DND-41 (cell line): ENCODE measurements at regions not wholly inside any gene's neighbourhood (a gene's known extent, or its start where the extent isn't known, plus 50 kb on each side); places are given as distances from the start of the nearest gene placed in this dataset.
A peak's percentile ranks its signal among the peaks of the same experiment; 100 is the strongest.

Source experiments
- ATAC-seq: fragments of 200-7000 bp; cut with Tn5 transposase; 3 replicates; pipeline ENCODE4 v1.9.1; 2021; ENCODE audit warnings: low read depth; ENCODE audit not compliant: insufficient read depth
- DNase-seq: peaks from one replicate; pipeline ENCODE4 v3.0.0-alpha.2; 2020
- H2AFZ ChIP-seq: 2 replicates; pipeline ENCODE4 v1.6.0; 2012; ENCODE audit warnings: low read depth, low read length
- H3K27ac ChIP-seq: 2 replicates; pipeline ENCODE4 v1.5.1; 2012; ENCODE audit warnings: low read length, inconsistent platforms
- H3K27me3 ChIP-seq: fragments of 200-600 bp; sonication (generic); 2 replicates; pipeline ENCODE4 v1.6.0; 2012; ENCODE audit warnings: low read length, mild to moderate bottlenecking, inconsistent platforms; ENCODE audit not compliant: insufficient read depth, poor library complexity
- H3K36me3 ChIP-seq: 2 replicates; pipeline ENCODE4 v1.5.1; 2012; ENCODE audit warnings: low read length, inconsistent platforms; ENCODE audit not compliant: insufficient read depth
- H3K4me1 ChIP-seq: 2 replicates; pipeline ENCODE4 v1.5.1; 2012; ENCODE audit warnings: mild to moderate bottlenecking, low read length; ENCODE audit not compliant: insufficient read depth
- H3K4me2 ChIP-seq: 2 replicates; pipeline ENCODE4 v1.6.0; 2012; ENCODE audit warnings: mild to moderate bottlenecking, moderate library complexity, low read length, inconsistent platforms; ENCODE audit not compliant: insufficient read depth
- H3K4me3 ChIP-seq, 2 experiments: fragments of 200-600 bp in 1 of 2; shearing (Covaris generic) in 1 of 2; 2 replicates each; pipeline ENCODE4 v1.5.1; 2012 to 2016; ENCODE audit warnings: inconsistent platforms in 2 of 2, low read length in 2 of 2, mild to moderate bottlenecking in 2 of 2, low read depth in 1 of 2, moderate library complexity in 1 of 2
- H3K79me2 ChIP-seq: 2 replicates; pipeline ENCODE4 v1.6.0; 2012; ENCODE audit warnings: low read length, inconsistent platforms; ENCODE audit not compliant: insufficient read depth
- H3K9ac ChIP-seq: 2 replicates; pipeline ENCODE4 v1.6.0; 2012; ENCODE audit warnings: low read depth, mild to moderate bottlenecking, inconsistent platforms, low read length, moderate library complexity
- H3K9me3 ChIP-seq: 2 replicates; pipeline ENCODE4 v1.5.1; 2012; ENCODE audit warnings: low read length, moderate library complexity, mild to moderate bottlenecking, inconsistent platforms; ENCODE audit not compliant: insufficient read depth, severe bottlenecking
- H4K20me1 ChIP-seq: 2 replicates; pipeline ENCODE4 v1.6.0; 2012; ENCODE audit warnings: low read length; ENCODE audit not compliant: insufficient read depth
- EZH2 ChIP-seq: IDR thresholded peaks from 3 replicates; pipeline ENCODE4 v1.6.1; 2012; ENCODE audit warnings: borderline replicate concordance, low read depth, mild to moderate bottlenecking, moderate library complexity, low read length, inconsistent platforms; ENCODE audit not compliant: severe bottlenecking
- TF ChIP-seq, protein P1 (sequence below): IDR thresholded peaks from 2 replicates; pipeline ENCODE4 v1.5.1; 2012; ENCODE audit warnings: borderline replicate concordance, low read length, moderate library complexity, mild to moderate bottlenecking; ENCODE audit not compliant: poor library complexity, severe bottlenecking; ENCODE audit errors: extremely low read depth

DNA sequence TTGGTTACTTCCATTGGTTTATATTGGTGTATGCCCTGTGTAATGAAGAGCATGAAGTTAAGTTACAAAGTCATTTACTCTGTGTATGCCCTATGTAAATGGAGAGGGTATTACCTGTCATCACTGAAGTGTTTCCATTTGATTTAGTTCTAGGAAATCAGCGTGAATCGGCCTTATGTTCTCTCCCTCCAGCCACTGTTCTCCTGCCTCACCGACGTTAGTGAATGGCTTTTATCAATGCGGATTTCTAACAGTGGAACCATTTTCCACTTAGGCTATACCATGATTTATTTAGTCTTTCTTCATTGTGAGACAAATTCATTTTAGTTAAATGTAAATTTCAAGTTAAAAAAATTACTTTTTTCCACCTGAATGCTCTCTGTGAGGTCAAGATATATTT lies 327.0 kb upstream of the ADCY2 start:
- H3K27me3 ChIP-seq, result no peaks in the 10 kb centered on the region
- H3K4me2 ChIP-seq, result no peak overlapping the region
- H3K4me3 ChIP-seq, result no peak overlapping the region
- no peaks in the 10 kb centered on the region for H3K9me3 ChIP-seq
- H3K9ac ChIP-seq, result no peak overlapping the region
- H2AFZ ChIP-seq, result no peak overlapping the region
- no peak for TF ChIP-seq EZH2
- TF ChIP-seq, protein P1, sequence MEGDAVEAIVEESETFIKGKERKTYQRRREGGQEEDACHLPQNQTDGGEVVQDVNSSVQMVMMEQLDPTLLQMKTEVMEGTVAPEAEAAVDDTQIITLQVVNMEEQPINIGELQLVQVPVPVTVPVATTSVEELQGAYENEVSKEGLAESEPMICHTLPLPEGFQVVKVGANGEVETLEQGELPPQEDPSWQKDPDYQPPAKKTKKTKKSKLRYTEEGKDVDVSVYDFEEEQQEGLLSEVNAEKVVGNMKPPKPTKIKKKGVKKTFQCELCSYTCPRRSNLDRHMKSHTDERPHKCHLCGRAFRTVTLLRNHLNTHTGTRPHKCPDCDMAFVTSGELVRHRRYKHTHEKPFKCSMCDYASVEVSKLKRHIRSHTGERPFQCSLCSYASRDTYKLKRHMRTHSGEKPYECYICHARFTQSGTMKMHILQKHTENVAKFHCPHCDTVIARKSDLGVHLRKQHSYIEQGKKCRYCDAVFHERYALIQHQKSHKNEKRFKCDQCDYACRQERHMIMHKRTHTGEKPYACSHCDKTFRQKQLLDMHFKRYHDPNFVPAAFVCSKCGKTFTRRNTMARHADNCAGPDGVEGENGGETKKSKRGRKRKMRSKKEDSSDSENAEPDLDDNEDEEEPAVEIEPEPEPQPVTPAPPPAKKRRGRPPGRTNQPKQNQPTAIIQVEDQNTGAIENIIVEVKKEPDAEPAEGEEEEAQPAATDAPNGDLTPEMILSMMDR, result no peak
- no peak for ATAC-seq
- DNase-seq, result no peak
- no peaks in the 10 kb centered on the region for H3K36me3 ChIP-seq
- no peaks in the 10 kb centered on the region for H3K79me2 ChIP-seq
- H4K20me1 ChIP-seq, result no peaks in the 10 kb centered on the region
- H3K4me1 ChIP-seq, result no peaks in the 10 kb centered on the region
- H3K27ac ChIP-seq, result no peak overlapping the region

DNA sequence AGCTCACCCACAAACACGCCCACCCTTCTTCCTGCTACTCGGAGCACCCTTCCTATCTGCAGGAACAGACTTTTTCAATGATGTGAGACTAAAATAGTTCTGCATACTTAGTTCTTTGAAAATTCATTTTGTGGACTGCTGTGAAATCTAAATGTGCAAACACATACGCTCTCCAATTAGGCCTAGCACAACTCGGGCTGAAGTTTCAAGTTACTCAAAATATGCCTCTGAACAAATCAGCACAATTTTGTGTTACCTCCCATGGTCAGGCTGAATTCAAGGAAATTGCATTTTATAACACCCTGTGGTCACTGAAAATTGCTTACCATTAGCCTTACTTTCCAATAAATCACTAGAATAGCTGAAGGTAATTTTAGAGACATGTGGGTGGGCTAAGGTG lies 323.8 kb upstream of the ADCY2 start:
- TF ChIP-seq, protein P1, result no peak
- TF ChIP-seq EZH2, result no peak
- no peaks in the 10 kb centered on the region for H4K20me1 ChIP-seq
- H3K79me2 ChIP-seq, result no peaks in the 10 kb centered on the region

DNA sequence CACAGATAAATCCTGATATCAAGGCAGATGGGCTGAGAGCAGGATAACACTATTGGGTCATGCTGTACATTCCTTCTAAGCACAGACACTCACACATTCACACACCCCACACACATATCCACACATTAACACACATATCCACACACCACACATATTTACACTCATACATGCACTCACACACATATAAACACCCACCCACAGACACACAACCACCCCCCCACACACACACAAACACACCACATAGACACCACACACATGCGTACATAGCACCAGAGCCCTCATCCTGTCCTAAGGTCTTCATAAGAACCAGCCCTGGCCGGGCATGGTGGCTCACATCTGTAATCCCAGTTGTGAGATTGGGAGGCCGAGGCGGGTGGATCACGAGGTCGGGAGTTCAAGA lies 322.3 kb upstream of the ADCY2 start:
- Histone ChIP-seq H3K79me2 (no peaks in the 10 kb centered on the region), H3K4me3 (no peak overlapping the region), H3K27ac (no peak overlapping the region), H3K9ac (no peak overlapping the region), H3K4me1 (no peaks in the 10 kb centered on the region), H3K27me3 (peaks cover 3% of the 10 kb centered on the region), H4K20me1 (no peaks in the 10 kb centered on the region), H3K9me3 (no peaks in the 10 kb centered on the region), H3K4me2 (no peak overlapping the region), H3K36me3 (no peaks in the 10 kb centered on the region), H2AFZ (no peak overlapping the region)
- ATAC-seq, result no peak
- no peak for DNase-seq
- no peak for TF ChIP-seq EZH2
- TF ChIP-seq, protein P1, result no peak

More for the DNA sequence above, 323.8 kb upstream of the ADCY2 start:
- Histone ChIP-seq H3K36me3 (no peaks in the 10 kb centered on the region), H3K9ac (no peak overlapping the region), H3K4me3 (no peak overlapping the region), H3K27ac (no peak overlapping the region), H3K4me2 (no peak overlapping the region), H3K27me3 (peaks cover 3% of the 10 kb centered on the region), H2AFZ (no peak overlapping the region), H3K9me3 (no peaks in the 10 kb centered on the region), H3K4me1 (no peaks in the 10 kb centered on the region)
- ATAC-seq, result no peak
- DNase-seq, result no peak

DNA sequence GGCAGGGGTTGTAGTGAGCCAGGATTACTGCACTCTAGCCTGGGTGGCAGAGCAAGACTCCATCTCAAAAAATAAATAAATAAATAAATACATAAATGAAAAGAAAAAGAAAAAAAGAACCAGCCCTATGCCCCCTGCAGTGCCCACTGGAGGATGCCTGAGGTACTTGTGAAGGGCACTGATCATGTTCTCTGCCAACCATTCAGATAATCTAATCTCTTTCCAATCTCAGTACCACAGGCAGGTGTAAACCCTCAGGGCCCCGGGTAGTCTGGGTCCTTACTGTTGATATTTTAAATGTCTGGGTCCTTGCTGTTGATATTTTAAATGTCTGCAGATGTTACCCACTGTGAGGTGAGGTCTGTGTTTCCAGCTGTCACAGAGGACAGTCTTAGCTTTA lies 321.8 kb upstream of the ADCY2 start:
- H3K4me3 ChIP-seq, result no peak overlapping the region
- no peak overlapping the region for H2AFZ ChIP-seq
- H3K79me2 ChIP-seq, result no peaks in the 10 kb centered on the region
- peaks cover 3% of the 10 kb centered on the region for H3K27me3 ChIP-seq
- no peaks in the 10 kb centered on the region for H4K20me1 ChIP-seq
- TF ChIP-seq EZH2, result no peak
- TF ChIP-seq, protein P1, result peak; percentile 7
- no peak overlapping the region for H3K27ac ChIP-seq
- no peaks in the 10 kb centered on the region for H3K4me1 ChIP-seq
- H3K36me3 ChIP-seq, result no peaks in the 10 kb centered on the region
- ATAC-seq, result no peak
- H3K4me2 ChIP-seq, result no peak overlapping the region
- H3K9me3 ChIP-seq, result no peaks in the 10 kb centered on the region
- no peak overlapping the region for H3K9ac ChIP-seq
- DNase-seq, result no peak
